GM19043 (cell line): ENCODE measurements at regions not wholly inside any gene's neighbourhood (a gene's known extent, or its start where the extent isn't known, plus 50 kb on each side); places are given as distances from the start of the nearest gene placed in this dataset.

ENCODE experiments used
- ATAC-seq: cut with Tn5 transposase; IDR thresholded peaks from one replicate; pipeline ENCODE4 v1.9.1; 2021; ENCODE audit warnings: low read depth; ENCODE audit not compliant: unreplicated experiment

DNA sequence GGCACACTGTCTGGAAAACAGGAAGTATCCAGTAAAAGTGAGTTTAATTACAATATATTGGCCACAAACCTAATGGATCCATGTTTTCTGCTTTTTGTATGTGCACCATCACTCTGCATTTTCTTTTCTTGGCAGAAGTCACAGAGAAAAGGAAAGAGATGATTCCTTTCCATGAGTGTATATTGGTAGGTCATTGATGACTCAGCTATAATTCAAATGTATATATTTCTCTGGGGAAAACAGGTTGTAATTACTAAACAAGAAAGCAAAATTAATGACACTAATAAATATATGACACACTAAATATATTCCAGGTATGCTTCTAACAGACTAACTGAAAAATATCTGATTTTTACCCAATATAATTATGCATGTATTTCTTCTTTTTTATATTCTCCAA is 105.9 kb upstream of the PCDH15 start:
- no peak for ATAC-seq

DNA sequence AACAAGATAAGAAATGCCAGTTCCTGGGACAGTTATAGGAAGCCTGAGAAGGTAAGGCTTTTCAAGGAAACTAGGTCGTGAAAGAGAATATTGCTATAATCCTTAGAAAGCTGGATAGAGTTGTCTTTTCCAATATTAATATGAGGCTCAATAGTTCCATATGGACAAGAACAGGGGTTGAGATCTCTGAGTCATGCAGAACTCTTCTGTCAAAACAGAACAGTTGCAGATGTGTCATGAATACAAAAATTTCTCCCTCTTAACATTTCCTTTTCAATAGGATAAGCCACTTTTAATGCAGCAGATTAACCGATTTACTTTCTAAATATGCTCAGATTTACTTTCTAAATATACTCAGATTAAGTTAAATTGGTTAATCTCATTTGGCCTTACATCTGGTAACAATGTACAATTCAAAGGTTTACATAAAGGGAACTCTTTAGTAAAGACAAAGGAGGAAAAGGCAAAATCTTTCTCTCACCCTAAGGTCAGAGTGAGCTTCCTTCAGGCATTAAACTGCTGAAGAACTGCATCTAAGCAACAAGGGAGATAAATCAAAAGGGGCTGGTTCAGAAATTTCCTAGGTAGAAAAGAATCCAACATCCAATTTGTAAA is 104.7 kb upstream of the PCDH15 start:
- ATAC-seq, result no peak

DNA sequence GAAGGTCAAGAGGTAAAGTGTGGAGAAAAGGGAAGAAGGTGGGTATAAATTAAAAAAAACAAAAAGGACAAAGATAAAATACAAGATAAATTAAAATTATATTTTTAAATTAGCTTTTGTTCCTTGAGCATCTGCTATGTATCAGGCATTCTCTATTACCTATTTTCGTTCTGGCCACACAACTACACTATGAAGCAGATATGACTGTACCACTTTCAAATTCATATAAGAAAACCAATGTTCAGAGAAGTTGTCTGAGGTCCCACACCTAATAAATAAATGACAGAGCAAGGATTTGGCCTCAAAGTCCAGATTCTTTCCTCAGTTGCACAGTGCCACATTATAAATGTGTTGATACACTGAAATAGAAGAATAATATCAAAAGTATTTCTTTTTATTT is 103.8 kb upstream of the PCDH15 start:
- no peak for ATAC-seq

DNA sequence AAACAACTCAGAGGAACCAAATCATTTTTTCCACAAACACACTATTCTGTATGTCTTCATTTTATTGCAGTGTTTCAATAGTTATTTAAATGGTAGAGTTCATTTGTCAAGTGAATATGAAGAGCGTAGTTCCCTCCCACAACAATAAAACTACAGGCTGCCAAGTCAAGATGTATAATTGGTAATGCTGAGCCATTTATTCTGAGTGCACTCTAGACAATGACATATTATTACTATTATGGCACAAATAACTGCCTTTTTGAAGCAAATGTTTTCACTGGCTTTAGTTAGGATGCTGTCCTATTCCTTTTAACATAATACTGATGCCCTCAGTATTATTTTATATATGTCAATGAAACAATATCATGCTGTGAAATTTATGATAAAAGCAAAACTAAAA is 102.7 kb upstream of the PCDH15 start:
- no peak for ATAC-seq

DNA sequence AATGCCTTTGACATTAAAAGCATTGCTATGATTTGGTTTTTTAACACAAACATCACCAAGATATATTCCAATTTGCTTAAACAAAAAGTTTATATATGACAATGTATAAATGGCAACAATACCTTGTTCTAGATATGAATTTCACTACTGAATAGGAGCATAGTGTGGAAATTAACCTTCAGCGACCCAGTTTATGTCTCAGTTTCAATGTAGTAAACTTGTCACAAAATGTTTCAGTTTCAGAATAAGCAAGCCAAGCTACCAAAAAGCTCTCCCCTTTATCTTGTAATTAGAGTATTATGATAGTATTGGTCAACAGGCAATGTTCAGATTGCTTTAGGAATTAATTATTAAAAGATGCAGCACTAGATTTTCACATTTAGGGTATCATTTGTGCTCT is 99.6 kb upstream of the PCDH15 start:
- no peak for ATAC-seq

DNA sequence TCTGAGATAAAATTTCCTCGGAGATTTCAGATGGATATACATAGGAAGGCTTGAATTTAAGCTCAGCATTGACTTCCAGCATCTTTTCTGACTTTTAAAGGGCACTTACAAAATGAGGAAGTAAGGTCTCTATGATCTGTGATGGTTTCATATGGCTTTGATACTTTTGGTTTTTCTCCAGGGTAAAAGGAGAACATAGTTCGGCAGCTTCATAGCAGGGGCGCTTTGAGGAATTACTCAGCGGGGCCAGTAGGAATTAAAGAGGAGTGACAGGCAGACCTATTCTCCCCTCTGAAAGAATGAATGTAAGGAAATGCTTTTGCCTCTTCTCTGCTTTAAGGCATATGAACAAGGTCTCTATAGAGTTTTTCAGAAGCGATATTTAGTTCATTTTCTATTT is 80.0 kb upstream of the PCDH15 start:
- ATAC-seq, result no peak

DNA sequence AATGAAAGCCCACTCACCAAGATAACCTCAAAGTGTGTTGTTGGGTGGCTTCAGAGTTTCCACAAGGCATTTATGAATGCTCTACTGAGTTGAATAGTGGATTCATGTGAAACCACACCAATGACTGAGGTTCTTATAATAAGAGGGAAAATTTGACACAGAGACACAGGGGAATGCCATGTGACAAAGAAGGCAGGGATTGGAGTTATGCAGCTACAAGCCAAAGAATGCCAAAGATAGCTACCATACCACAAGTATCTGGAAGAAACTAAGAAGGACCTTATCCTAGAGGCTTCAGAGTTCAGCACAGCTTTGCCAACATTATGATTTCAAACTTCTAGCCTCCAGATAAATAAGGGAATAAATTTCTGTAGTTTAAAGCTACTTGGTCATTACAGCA is 68.0 kb upstream of the PCDH15 start:
- ATAC-seq, result no peak

DNA sequence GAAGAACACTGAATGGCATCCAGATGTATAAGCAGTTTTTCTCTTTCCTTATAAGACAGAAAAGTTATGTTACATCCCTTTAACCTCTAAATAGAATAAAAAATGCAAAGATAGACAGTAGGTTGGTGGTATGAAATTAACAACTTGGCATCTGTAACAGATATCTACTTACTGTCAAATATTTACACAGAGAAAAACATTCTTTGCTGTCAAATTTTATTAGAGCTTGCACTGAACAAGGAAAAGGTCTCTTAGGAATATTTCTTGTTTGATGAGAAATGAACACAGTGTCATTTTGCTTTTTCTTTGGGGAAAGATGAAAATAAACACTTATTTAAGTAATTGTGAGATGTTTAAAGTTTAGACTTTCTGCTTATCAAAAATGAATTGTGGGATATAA is 65.6 kb upstream of the PCDH15 start:
- ATAC-seq, result no peak

DNA sequence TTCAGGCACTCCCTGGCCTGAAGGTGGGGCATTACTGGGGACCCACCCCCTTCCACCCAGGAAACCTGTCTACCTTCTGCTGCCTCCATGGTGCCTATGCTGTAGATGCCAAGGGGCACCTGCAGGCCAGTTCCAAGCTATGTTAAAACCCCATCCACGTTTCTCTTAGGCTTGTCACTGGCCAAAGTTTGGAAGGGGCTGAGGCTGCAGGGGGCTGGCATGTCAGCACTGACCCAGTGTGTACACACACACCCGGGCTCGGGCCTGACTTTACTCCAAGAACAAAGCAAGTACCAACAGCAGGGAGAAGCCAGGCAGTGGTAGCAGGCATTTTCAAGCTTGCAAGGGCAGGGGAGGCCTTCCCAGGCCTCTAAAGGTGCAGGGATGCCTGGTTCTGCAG is 53.8 kb upstream of the PCDH15 start:
- ATAC-seq, result no peak

DNA sequence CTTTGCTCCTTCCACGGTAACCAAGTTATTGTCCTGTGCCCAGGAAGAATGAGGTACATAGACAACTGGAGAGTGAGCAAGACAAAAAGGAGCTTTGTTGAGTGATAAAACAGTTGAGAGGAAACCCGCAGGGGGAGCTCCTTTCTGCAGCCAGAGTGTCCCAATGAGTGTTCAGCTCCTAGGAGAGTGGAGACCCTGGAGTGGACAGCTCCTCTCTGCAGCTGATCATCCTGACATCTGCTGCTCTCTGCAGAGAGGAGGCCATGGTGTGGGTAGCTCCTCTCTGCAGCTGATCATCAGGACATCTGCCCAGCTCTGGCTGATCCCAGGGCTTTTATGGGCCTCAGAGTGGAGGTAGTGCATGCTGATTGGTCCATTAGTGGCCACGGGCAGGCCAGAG is 53.4 kb upstream of the PCDH15 start:
- no peak for ATAC-seq

DNA sequence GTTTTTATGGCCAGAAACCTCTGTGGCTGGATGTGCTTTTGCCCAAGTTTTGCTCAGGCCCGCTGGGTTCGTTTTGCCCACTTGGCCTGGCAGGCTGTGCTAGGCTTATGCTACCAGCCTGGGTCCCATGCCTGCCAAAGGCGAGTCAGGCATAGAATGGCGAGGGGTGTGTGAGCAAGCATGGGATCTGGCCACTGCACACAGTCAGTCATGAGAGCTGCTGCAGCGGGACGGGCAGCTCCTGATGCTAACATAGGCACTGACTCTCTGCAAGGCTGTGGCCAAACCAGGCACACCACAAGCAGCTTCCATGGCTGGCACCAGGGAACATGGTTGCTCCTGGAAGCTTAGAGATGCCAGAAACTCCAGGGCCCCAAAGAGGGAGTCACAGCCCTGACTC is 52.9 kb upstream of the PCDH15 start:
- ATAC-seq, result no peak
